Neuronal stem cell (in vitro differentiated cells): ENCODE measurements at regions not wholly inside any gene's neighbourhood (a gene's known extent, or its start where the extent isn't known, plus 50 kb on each side); places are given as distances from the start of the nearest gene placed in this dataset.
"Not testable (repeated sequence)": the region's sequence is repeated elsewhere in the genome, so short reads cannot be mapped to it uniquely, and the experiment has no call there.

Experiments
- DNase-seq: peaks from one replicate; pipeline ENCODE4 v3.0.0-alpha.2; 2013; ENCODE audit warnings: low spot score
- H2AFZ ChIP-seq: one replicate; pipeline ENCODE4 v1.6.1; 2013; ENCODE audit warnings: mild to moderate bottlenecking, low read length, inconsistent platforms
- H2AK5ac ChIP-seq: 2 replicates; pipeline ENCODE4 v1.6.1; 2013; ENCODE audit warnings: low read depth, mild to moderate bottlenecking, inconsistent platforms, low read length, moderate library complexity, mixed read lengths
- H2BK120ac ChIP-seq: 2 replicates; pipeline ENCODE4 v1.6.1; 2013; ENCODE audit warnings: low read depth, mild to moderate bottlenecking, inconsistent platforms, low read length, moderate library complexity, mixed read lengths
- H2BK12ac ChIP-seq: one replicate; pipeline ENCODE4 v1.6.1; 2013; ENCODE audit warnings: low read length, inconsistent platforms
- H2BK15ac ChIP-seq: 2 replicates; pipeline ENCODE4 v1.6.1; 2013; ENCODE audit warnings: mild to moderate bottlenecking, low read length, inconsistent platforms, mixed read lengths
- H2BK5ac ChIP-seq: one replicate; pipeline ENCODE4 v1.6.1; 2013; ENCODE audit warnings: inconsistent platforms, mild to moderate bottlenecking, low read length, moderate library complexity
- H3K14ac ChIP-seq: one replicate; pipeline ENCODE4 v1.6.1; 2013; ENCODE audit warnings: low read length, inconsistent platforms
- H3K18ac ChIP-seq: 2 replicates; pipeline ENCODE4 v1.6.1; 2013; ENCODE audit warnings: low read length, inconsistent platforms
- H3K23ac ChIP-seq: 2 replicates; pipeline ENCODE4 v1.6.1; 2013; ENCODE audit warnings: low read depth, mild to moderate bottlenecking, mixed read lengths, low read length, inconsistent platforms; ENCODE audit not compliant: poor library complexity
- H3K27ac ChIP-seq: replicated peaks from 3 replicates; pipeline ENCODE4 v1.5.1; 2013; ENCODE audit warnings: low read length, inconsistent platforms
- H3K27me3 ChIP-seq, 3 experiments: 2 replicates each; pipeline ENCODE4 v1.6.1; 2013; ENCODE audit warnings: low read length in 3 of 3, mild to moderate bottlenecking in 2 of 3, inconsistent platforms in 1 of 3, low read depth in 1 of 3, mixed read lengths in 1 of 3, moderate library complexity in 1 of 3; ENCODE audit not compliant: control insufficient read depth in 3 of 3, insufficient read depth in 3 of 3
- H3K36me3 ChIP-seq, 2 donors: replicated peaks in 1 of 2; 2 replicates each; pipeline ENCODE4 v1.6.1; 2013; ENCODE audit warnings: low read length in 2 of 2; ENCODE audit not compliant: control insufficient read depth in 2 of 2, insufficient read depth in 2 of 2
- H3K4ac ChIP-seq: 2 replicates; pipeline ENCODE4 v1.6.1; 2013; ENCODE audit warnings: inconsistent platforms, mild to moderate bottlenecking, low read length, moderate library complexity
- H3K4me1 ChIP-seq, 2 donors: 1 replicate in 1 of 2; 2 replicates in 1 of 2; pipeline ENCODE4 v1.6.1; 2013; ENCODE audit warnings: low read length in 2 of 2, low read depth in 1 of 2; ENCODE audit not compliant: control insufficient read depth in 2 of 2, insufficient read depth in 1 of 2
- H3K4me2 ChIP-seq: one replicate; pipeline ENCODE4 v1.6.1; 2013; ENCODE audit warnings: mild to moderate bottlenecking, low read length, inconsistent platforms; ENCODE audit not compliant: insufficient read depth, poor library complexity, severe bottlenecking
- H3K4me3 ChIP-seq, 2 donors: 2 replicates each; pipeline ENCODE4 v1.5.1; 2013; ENCODE audit warnings: low read length in 2 of 2, mild to moderate bottlenecking in 2 of 2, inconsistent platforms in 1 of 2, moderate library complexity in 1 of 2
- H3K79me1 ChIP-seq: one replicate; pipeline ENCODE4 v1.6.1; 2013; ENCODE audit warnings: low read depth, mild to moderate bottlenecking, inconsistent platforms, low read length, moderate library complexity
- H3K9ac ChIP-seq: one replicate; pipeline ENCODE4 v1.6.1; 2013; ENCODE audit warnings: mild to moderate bottlenecking, low read depth, low read length, inconsistent platforms; ENCODE audit not compliant: poor library complexity
- H3K9me3 ChIP-seq, 2 donors: replicated peaks in 1 of 2; 2 replicates each; pipeline versions ENCODE3 to v1.6.1; 2013; ENCODE audit warnings: low read length in 2 of 2, mild to moderate bottlenecking in 2 of 2, inconsistent platforms in 1 of 2, low read depth in 1 of 2, mixed read lengths in 1 of 2, moderate library complexity in 1 of 2; ENCODE audit not compliant: control insufficient read depth in 2 of 2, insufficient read depth in 1 of 2
- H4K8ac ChIP-seq: one replicate; pipeline ENCODE4 v1.6.1; 2013; ENCODE audit warnings: low read depth, mild to moderate bottlenecking, inconsistent platforms, low read length, moderate library complexity
- H4K91ac ChIP-seq: one replicate; pipeline ENCODE4 v1.6.1; 2013; ENCODE audit warnings: low read length, low read depth, mild to moderate bottlenecking, inconsistent platforms; ENCODE audit not compliant: poor library complexity
- WGBS, 2 donors: extraction: QIAGEN DNeasy Blood & Tissue Kit; methylation state at CpG; one replicate each; pipeline ENCODE4 v1.1.7; 2013; ENCODE audit warnings: missing lambda C conversion rate in 2 of 2, mixed read lengths in 1 of 2; ENCODE audit not compliant: insufficient read length in 2 of 2, insufficient replicate concordance in 1 of 2; ENCODE audit errors: extremely low coverage in 2 of 2; 5-methylcytosine and 5-hydroxymethylcytosine counted together

- not testable (repeated sequence) for H3K4me3 ChIP-seq, H2BK15ac ChIP-seq, H2BK120ac ChIP-seq, H3K4me1 ChIP-seq, H3K18ac ChIP-seq, H2AFZ ChIP-seq, H3K9ac ChIP-seq, H2AK5ac ChIP-seq, H4K8ac ChIP-seq, H3K27me3 ChIP-seq, H3K27ac ChIP-seq, H4K91ac ChIP-seq, H3K4ac ChIP-seq, DNase-seq, H3K79me1 ChIP-seq, H2BK5ac ChIP-seq, H3K9me3 ChIP-seq, H2BK12ac ChIP-seq, H3K36me3 ChIP-seq, H3K23ac ChIP-seq, H3K14ac ChIP-seq, H3K4me2 ChIP-seq
- no CpG with 5 or more reads among the region's 30 CpGs for WGBS, 2 donors
Observed at GRCh38 chr11:134961386-134961785, 549.3 kb upstream of the B3GAT1 start.

- H3K36me3 ChIP-seq, result no peaks in the 10 kb centered on the region
- H3K27me3 ChIP-seq, result no peaks in the 10 kb centered on the region
- WGBS, 2 donors, result no CpG with 5 or more reads among the region's 8 CpGs
- no peak overlapping the region for H3K14ac ChIP-seq
- H4K8ac ChIP-seq, result no peak overlapping the region
- H3K4me1 ChIP-seq, result no peaks in the 10 kb centered on the region
- H2AK5ac ChIP-seq, result no peak overlapping the region
- H4K91ac ChIP-seq, result no peak overlapping the region
- H3K4ac ChIP-seq, result no peak overlapping the region
- DNase-seq, result no peak
- no peak overlapping the region for H2AFZ ChIP-seq
- H3K4me3 ChIP-seq, result no peak overlapping the region
- no peak overlapping the region for H2BK15ac ChIP-seq
- no peak overlapping the region for H2BK5ac ChIP-seq
- H3K79me1 ChIP-seq, result no peaks in the 10 kb centered on the region
- H3K27ac ChIP-seq, result no peak overlapping the region
- H3K4me2 ChIP-seq, result no peak overlapping the region
- H2BK12ac ChIP-seq, result no peak overlapping the region
- H3K9ac ChIP-seq, result no peak overlapping the region
- no peak overlapping the region for H2BK120ac ChIP-seq
- H3K23ac ChIP-seq, result no peak overlapping the region
- H3K9me3 ChIP-seq, result no peaks in the 10 kb centered on the region
- H3K18ac ChIP-seq, result no peak overlapping the region
Observed at GRCh38 chr11:134958870-134959269, 546.8 kb upstream of the B3GAT1 start.

DNA sequence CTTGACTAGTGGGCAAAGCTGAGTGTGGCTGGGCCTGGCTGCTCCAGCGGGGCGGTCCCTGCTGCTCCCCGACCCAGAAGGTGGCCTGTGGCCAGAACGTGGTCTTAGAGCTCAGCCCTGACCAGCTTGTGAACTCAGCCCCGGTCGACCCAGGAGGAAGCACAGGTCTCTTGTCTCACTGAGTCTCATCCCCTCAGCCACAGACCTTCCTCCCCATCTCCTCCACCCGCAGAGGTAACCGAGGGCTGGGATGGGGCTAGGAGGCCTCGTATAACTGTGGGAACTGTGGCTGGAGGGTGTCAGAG, 546.2 kb upstream of the B3GAT1 start:
- no peak overlapping the region for H3K27ac ChIP-seq

GRCh38 chr11:134957540-134958335, 545.7 kb upstream of the B3GAT1 start:
- H3K27me3 ChIP-seq, result no peaks in the 10 kb centered on the region
- peak overlapping the region; percentile 61 for H2AK5ac ChIP-seq
- no peak overlapping the region for H2BK5ac ChIP-seq
- no peaks in the 10 kb centered on the region for H3K9me3 ChIP-seq
- H3K36me3 ChIP-seq, result no peaks in the 10 kb centered on the region
- no peak overlapping the region for H3K4ac ChIP-seq
- no peak overlapping the region for H3K14ac ChIP-seq
- H2BK120ac ChIP-seq, result peak overlapping the region; percentile 67
- no peak overlapping the region for H2BK12ac ChIP-seq
- H3K23ac ChIP-seq, result no peak overlapping the region
- H3K79me1 ChIP-seq, result no peaks in the 10 kb centered on the region
- DNase-seq, result no peak
- no CpG with 5 or more reads among the region's 17 CpGs for WGBS, 2 donors
- no peak overlapping the region for H3K4me2 ChIP-seq
- no peak overlapping the region for H3K4me3 ChIP-seq
- no peak overlapping the region for H4K91ac ChIP-seq
- H3K9ac ChIP-seq, result no peak overlapping the region
- no peak overlapping the region for H2BK15ac ChIP-seq
- H2AFZ ChIP-seq, result no peak overlapping the region
- H4K8ac ChIP-seq, result no peak overlapping the region
- H3K4me1 ChIP-seq, result no peaks in the 10 kb centered on the region
- no peak overlapping the region for H3K27ac ChIP-seq
- peak overlapping the region; percentile 38 for H3K18ac ChIP-seq

More for the DNA sequence above, 546.2 kb upstream of the B3GAT1 start:
- Histone ChIP-seq H3K18ac (peak overlapping the region; percentile 80), H3K4ac (no peak overlapping the region), H2BK15ac (no peak overlapping the region), H2AK5ac (peak overlapping the region; percentile 61), H3K14ac (no peak overlapping the region), H2BK5ac (no peak overlapping the region), H3K9me3 (no peaks in the 10 kb centered on the region), H3K4me3 (no peak overlapping the region), H3K9ac (no peak overlapping the region), H3K4me1 (no peaks in the 10 kb centered on the region), H2AFZ (no peak overlapping the region), H2BK12ac (no peak overlapping the region), H3K79me1 (no peaks in the 10 kb centered on the region), H3K27me3 (no peaks in the 10 kb centered on the region), H3K4me2 (no peak overlapping the region), H4K8ac (no peak overlapping the region), H3K23ac (no peak overlapping the region), H4K91ac (no peak overlapping the region), H2BK120ac (no peak overlapping the region), H3K36me3 (no peaks in the 10 kb centered on the region)
- DNase-seq, result no peak
- no CpG with 5 or more reads among the region's 9 CpGs for WGBS, 2 donors
